ENCODE measurements at regions not wholly inside any gene's neighbourhood (a gene's known extent, or its start where the extent isn't known, plus 50 kb on each side); places are given as distances from the start of the nearest gene placed in this dataset.
"Not testable (repeated sequence)": the region's sequence is repeated elsewhere in the genome, so short reads cannot be mapped to it uniquely, and the experiment has no call there.

- H3K27ac Mint-ChIP-seq; intact Hi-C loops (cut with micrococcal nuclease); H3K4me1 Mint-ChIP-seq (ENCODE audit: low read depth); H3K27me3 Mint-ChIP-seq; H3K36me3 Mint-ChIP-seq (ENCODE audit: low read depth); H3K4me3 Mint-ChIP-seq: not testable (repeated sequence)
- H3K9me3 Mint-ChIP-seq = peaks cover 78% of the 10 kb centered on the region
Measured at GRCh38 chr22:10934704-10935103, 4593.3 kb upstream of the OR11H1 start.

GRCh38 chr22:10961043-10961860 is 4566.7 kb upstream of the OR11H1 start:
- Mint-ChIP-seq H3K36me3 (ENCODE audit: low read depth) (no peaks in the 10 kb centered on the region), H3K9me3 (peaks cover 73% of the 10 kb centered on the region), H3K4me3 (no peak overlapping the region), H3K27me3 (no peaks in the 10 kb centered on the region), H3K4me1 (ENCODE audit: low read depth) (no peaks in the 10 kb centered on the region), H3K27ac (no peak overlapping the region)
- intact Hi-C loops (cut with micrococcal nuclease) = no loop called here

GRCh38 chr22:10961861-10962255 is 4566.1 kb upstream of the OR11H1 start:
- H3K27ac Mint-ChIP-seq; H3K4me3 Mint-ChIP-seq; intact Hi-C loops (cut with micrococcal nuclease); H3K4me1 Mint-ChIP-seq (ENCODE audit: low read depth); H3K27me3 Mint-ChIP-seq; H3K36me3 Mint-ChIP-seq (ENCODE audit: low read depth): not testable (repeated sequence)
- H3K9me3 Mint-ChIP-seq = peaks cover 67% of the 10 kb centered on the region
